ENCODE measurements at regions not wholly inside any gene's neighbourhood (a gene's known extent, or its start where the extent isn't known, plus 50 kb on each side); places are given as distances from the start of the nearest gene placed in this dataset.
"Not testable (repeated sequence)": the region's sequence is repeated elsewhere in the genome, so short reads cannot be mapped to it uniquely, and the experiment has no call there.

DNA sequence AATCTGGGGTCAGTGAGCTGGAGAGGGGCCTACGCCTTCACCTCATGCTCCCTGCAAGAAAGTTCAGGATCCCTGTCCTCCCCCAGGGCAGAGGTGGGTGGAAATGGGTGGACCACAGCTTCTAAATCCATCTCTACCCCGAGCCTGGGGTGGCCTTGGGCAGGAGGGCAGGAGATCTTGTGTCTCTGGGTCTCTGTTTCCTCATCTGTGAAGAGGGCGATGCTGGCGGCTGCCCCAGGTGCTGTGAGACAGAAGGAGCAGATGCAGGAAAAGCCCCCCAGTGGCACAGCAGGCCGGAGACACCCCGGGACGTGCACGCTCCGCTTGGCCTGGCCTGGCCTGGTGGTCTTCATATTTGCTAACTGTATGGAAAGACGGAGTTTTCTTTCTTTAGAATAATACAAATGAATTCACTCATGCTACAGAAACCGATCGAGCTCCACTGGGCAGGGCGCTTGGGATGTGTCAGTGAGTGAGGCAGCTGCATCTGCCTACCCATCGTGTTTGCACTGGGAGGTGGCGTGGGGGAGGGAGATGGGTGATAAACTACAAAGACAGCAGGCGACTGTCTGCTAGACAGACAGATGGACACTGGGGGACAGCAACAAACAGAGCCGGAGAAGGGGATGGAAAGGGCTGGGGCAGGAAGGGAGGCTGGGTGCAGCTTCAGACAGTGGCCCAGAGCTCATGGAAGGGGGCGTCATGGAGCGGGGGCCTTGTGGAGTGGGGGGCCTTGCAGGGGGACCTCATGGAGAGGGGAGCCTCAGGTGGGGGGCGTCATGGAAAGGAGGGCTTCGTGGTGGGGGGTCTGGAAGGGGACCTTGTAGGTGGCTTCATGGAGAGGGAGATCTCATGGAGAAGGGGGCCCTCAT lies 136.2 kb downstream of the CPZ start:
- in situ Hi-C loops (cut with HindIII; ENCODE audit: low pct_unique_long_range_greater_than_20kb, low sequenced_read_pairs), result no loop called here

DNA sequence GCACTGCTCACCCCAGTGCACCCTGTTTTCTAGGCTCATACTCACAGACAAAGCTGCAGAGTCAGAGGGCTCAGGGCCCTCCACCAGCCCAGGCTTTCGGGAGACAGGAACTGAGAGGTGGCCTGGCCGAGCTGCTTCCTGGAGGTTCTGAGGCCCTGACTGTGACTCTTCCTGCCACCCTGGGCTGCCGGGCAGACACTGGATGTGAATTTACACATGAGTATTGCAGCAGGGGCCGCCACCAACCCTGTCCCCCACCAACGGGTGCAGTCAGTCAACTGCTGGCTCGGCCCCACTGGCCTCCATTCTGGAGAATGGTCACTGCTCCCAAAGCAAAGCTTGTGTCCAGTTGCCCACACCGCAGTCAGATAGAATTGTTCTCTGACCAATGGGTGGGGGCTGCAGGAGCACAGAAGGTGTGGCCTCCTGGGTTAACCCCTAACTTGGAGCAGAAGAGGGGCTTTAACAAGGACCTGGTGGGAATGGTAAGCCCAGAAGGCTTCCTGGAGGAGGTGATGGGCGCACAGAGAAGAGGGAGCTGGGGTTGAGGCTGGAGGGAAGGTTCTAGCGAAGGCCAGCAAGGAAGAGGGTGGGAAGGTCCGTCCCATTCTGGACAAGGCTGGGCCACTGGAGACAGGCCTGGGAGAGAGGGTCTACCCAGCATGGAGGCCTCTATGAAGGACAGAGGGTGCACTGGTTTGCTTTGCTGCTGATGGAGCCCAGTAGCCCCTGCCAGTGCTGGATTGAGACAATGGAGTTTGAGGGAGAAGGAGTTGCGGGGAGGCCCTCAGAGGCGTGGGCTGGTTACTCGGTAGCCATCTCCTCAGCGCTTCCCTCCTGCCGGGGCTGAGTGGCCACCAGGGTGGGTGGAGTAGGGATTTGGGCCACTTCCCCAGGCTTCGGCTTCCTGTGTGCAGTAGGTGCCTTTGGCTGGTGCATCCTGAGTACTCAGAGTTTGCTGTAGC lies 135.3 kb downstream of the CPZ start:
- DNase-seq (ENCODE audit: low read depth), result no peak
- in situ Hi-C loops (cut with HindIII; ENCODE audit: low pct_unique_long_range_greater_than_20kb, low sequenced_read_pairs), result no loop called here

More for the DNA sequence above, 136.2 kb downstream of the CPZ start:
- DNase-seq (ENCODE audit: low read depth), result no peak

DNA sequence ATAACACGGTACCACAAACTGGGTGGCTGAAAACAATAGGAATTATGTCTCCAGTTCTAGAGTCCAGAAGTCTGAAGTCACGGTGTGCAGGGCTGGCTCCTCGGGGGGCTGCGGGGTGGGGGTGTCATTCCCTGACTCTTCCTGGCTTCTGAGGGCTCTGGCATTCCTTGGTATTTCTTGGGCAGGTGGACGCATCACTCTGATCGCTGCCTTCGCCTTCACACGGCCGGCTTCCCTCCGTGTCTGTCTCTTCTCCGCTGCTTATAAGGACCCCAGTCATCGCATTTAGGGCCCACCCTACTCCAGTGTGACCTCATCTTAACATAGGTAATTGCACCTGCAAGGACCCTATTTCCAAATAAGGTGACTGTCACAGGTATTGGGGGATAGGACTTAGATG lies 134.6 kb downstream of the CPZ start:
- in situ Hi-C loops (cut with HindIII; ENCODE audit: low pct_unique_long_range_greater_than_20kb, low sequenced_read_pairs), result no loop called here
- no peak for DNase-seq (ENCODE audit: low read depth)

DNA sequence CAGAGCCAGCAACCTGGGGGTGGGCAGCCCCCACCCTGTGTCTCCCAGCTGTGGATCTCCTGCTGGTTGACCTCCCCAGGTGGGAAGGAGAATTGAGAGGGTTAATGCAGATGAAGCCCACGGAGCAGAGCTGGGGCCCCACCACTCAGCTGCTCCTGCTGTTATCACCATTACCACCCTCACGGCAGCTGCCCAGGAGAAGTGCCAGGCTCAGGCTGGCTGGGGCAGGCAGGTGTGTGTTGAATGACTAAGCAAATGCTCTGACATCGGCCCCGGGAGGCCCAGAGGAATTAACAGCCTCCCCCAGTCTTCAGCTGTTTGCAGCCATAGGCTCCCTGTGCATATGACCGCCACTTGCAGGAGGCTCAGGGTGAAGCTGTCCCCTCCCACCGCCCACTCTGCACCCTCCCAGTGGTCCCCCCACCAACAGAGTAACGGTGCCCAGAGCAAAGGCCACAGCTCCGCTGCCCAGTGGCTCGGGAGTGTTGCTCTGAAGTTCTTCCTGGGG lies 133.8 kb downstream of the CPZ start:
- in situ Hi-C loops (cut with HindIII; ENCODE audit: low pct_unique_long_range_greater_than_20kb, low sequenced_read_pairs), result no loop called here
- no peak for DNase-seq (ENCODE audit: low read depth)

DNA sequence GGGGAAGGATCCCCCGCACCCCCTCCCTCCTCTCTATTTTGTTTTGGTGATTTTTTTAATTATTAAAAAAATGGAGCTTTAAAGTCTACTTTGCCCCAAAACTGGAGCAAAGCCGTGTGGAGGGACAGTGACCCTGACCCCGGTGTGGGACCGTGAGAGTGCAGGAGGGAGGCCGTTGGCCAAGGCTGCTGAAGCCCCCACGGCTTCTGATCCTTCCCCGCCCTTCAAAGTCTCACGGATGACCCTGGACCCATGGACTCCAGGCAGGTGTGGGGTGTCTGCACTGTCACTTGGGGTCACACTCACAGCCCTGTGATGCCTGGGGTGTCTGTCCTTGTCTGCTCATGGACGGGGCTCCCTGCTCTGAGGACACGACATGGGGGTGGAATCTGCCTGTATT lies 133.3 kb downstream of the CPZ start:
- in situ Hi-C loops (cut with HindIII; ENCODE audit: low pct_unique_long_range_greater_than_20kb, low sequenced_read_pairs), result no loop called here
- DNase-seq (ENCODE audit: low read depth), result no peak

DNA sequence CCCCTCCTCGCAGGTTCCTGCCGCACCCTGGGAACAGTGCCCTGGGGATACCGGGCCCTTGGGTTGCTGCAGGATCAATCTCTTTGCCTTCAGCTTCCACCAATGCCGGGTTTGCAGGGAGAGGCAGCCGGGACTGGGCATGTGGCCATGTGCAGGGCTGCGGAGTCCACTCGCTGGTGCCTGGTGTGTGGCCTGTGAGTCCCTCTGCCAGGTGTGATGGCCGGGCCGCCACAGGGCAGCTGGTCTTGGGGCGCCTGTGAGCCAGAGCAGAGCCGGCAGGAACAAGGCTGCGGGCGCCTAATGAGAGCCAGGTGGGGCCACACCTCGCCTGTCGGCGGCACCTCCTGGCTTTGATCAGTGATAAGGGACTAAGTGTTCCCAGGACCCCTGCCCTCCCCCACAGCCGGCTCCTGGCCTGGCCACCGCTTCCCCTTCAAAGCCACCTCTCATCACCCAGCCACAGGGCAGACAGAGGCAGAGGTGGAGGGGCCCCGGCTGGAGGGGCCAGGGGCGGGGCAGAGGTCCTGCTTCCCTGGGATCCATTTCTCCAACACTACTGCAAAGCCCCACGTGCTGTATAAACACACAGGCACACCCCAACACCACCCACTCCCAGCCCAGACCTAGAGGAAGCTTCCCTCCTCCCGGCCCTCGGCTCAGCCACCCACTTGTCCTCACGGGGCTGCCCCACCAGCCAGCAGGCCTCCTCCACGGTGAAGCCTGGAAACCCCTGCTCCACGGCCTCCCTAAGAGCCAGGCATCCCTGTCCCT lies 132.7 kb downstream of the CPZ start:
- in situ Hi-C loops (cut with HindIII; ENCODE audit: low pct_unique_long_range_greater_than_20kb, low sequenced_read_pairs), result no loop called here
- no peak for DNase-seq (ENCODE audit: low read depth)

DNA sequence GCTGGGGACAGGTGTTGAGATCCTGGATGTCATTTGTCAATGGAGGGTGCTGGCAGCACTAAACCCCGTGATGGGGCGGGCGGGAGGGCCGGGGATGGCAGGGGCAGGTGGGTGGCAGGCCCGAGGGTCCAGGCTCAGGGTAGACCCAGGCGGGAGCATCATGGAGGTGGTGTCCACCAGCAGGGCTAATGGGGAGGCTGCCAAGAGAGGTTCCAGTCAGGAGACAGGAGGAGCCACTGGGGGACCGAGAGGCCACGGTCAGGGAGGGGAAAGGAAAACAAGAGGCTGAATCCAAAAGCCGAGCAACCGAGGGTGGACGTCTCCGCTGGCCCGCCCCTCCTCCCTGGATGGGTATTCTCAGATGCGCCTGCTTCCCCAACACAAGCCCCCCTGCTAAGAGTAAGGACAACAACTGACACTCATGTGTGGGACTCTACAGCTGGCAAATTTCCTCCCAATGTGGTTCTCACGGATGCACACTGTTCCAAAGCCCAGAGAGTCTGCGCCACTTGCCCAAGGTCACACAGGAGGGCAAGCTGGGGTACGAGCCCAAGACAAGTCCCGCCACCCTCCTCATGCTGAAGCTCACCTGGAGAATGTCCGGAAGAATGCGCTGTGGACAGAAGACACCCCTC lies 132.0 kb downstream of the CPZ start:
- in situ Hi-C loops (cut with HindIII; ENCODE audit: low pct_unique_long_range_greater_than_20kb, low sequenced_read_pairs), result no loop called here
- DNase-seq (ENCODE audit: low read depth), result no peak

DNA sequence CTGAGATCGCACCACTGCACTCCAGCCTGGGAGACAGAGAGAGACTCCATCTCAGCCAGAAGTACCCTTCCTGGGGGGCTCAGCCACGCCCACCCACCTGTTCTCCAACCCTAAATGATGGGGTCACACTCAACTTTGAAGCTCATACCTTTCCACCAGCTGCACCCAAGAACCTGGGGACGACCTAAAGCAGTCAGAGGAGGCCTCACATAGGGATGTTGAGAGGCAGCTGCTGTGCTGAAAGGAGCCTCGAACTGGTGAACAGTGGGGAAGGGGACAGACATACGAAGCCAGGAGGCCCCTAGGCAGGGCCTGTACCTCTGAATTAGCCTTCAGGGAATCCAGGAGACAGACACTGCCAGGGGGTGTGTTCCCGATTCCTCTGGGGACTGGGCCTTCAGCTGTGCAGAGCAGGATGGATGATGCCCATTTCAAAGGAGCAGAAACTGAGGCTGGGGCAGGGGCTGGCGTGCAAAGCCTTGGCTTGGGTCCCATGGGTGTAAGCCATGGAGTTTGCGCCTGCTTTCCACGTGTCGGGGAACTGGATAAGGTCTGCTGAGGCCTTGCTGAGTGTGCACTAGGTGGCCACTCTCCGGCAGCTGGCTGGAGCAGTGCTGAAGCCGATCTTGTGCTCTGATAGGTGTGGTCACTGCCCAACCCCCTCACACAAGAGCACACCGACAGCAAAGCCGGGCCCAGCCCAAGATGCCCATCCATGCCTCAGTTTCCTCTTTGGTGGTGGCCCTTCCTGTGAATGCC lies 130.8 kb downstream of the CPZ start:
- DNase-seq (ENCODE audit: low read depth), result no peak
- in situ Hi-C loops (cut with HindIII; ENCODE audit: low pct_unique_long_range_greater_than_20kb, low sequenced_read_pairs), result no loop called here

DNA sequence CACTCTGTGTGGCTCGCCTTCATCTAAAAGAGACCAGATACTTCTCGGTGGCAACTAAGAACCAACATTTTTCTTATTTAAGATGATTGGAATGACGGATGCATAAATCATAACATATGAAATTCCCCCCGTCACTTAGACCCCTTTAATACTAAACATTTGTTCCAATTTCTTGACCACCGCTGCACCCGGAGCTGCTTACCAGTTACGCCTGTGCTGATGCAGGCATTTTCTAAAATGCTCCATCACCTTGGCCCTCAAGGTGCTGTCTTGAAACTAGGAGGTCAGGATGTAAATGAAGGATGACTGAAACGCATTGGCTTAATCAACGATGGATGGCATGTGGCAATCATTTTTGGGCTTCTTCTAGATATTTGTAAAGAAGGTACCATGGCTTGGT lies 130.0 kb downstream of the CPZ start:
- in situ Hi-C loops (cut with HindIII; ENCODE audit: low pct_unique_long_range_greater_than_20kb, low sequenced_read_pairs), result no loop called here
- no peak for DNase-seq (ENCODE audit: low read depth)

DNA sequence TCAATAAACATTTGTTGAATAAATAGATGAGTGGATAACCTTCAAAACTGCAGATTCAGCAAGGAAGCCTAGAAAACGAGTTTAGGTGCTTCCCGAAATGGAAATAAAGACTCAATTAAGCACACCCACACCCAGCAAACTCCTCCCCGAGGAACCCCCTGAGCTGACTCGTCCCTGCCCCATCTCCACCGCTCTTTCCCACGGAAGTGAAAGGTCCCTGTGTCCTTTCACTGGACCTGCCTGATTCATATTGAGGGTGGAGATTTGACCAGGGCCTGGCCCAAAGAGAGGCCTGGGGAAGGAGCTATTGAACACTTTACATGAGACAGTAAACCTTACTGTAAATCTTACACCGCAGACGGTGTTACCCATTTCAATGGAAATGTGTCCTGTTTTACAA lies 129.1 kb downstream of the CPZ start:
- no peak for DNase-seq (ENCODE audit: low read depth)
- in situ Hi-C loops (cut with HindIII; ENCODE audit: low pct_unique_long_range_greater_than_20kb, low sequenced_read_pairs), result no loop called here

DNA sequence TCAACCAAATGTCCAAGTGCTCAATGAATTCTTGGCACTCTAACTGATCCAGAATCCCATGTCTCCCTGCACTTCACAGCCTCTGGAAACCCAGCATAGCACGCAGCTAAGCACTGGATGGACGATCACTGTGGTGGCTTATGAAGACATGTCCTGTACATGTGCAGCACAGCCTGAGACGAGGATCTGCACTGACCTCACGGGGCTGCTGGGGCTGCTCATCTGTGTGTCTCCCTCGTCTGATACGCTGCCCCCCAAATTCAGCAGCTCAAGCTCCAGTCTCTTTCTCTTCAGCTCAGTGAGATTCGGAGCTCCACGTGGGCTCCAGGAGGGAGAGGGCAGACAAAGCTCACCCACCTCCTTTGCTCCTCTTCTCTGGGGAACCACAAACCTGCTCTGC lies 126.9 kb downstream of the CPZ start:
- in situ Hi-C loops (cut with HindIII; ENCODE audit: low pct_unique_long_range_greater_than_20kb, low sequenced_read_pairs), result no loop called here
- DNase-seq (ENCODE audit: low read depth), result no peak

DNA sequence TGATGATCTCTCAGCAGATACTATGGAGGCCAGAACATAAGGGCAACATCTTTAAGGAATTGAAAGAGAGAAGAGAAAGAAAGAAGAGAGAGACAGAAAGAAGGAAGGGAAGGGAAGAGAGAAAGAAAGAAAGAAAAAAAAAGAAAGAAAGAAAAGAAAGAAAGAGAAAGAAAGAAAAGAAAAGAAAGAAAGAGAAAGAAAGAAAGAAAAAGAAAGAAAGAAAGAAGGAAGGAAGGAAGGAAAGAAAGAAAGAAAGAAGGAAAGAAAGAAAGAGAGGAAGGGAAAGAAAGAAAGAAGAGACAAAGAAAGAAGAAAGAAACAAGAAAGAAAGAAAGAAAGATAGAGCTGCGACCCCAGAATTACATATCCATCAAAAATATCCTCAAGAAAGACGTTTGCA lies 124.9 kb downstream of the CPZ start:
- DNase-seq (ENCODE audit: low read depth); in situ Hi-C loops (cut with HindIII; ENCODE audit: low pct_unique_long_range_greater_than_20kb, low sequenced_read_pairs): not testable (repeated sequence)

DNA sequence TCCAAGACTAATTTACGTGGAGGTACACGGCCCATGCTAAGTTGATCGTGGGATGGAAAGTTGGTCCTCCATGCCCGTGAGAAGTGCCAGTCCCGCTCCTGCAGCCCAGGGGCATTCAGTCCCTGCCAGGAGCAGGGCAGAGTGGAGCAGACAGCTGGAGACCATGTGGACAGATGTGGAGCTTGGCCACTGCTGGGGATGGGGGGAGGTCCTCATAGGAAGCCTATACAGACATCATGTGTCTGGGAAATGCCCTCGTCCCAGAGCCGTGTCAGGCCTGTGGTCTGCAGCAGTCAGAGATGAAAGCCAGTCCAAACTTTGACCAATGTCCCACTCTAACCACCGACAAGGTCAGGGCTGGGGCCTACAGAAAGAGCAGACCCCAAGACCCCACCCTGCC lies 118.4 kb downstream of the CPZ start:
- DNase-seq (ENCODE audit: low read depth), result no peak
- in situ Hi-C loops (cut with HindIII; ENCODE audit: low pct_unique_long_range_greater_than_20kb, low sequenced_read_pairs), result no loop called here

DNA sequence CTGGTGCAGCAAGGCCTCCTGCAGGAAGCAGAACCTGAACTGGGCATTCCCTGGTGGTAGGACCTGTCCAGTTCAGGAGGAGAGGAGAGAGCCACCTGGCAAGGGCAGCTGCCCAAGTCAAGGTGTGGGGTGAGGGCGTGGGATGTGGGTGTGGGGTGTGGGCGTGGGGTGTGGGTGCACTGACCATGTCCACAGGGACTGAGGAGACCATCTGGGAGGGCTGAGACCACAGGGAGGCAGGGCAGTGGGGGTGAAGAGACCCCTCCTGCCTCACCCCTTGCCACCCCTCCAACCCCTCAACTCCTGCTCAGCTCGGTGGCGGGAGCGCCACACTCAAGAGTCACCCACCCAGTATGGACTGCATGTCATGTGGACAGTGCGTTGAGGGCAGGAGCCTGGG lies 117.9 kb downstream of the CPZ start:
- in situ Hi-C loops (cut with HindIII; ENCODE audit: low pct_unique_long_range_greater_than_20kb, low sequenced_read_pairs), result no loop called here
- DNase-seq (ENCODE audit: low read depth), result no peak

DNA sequence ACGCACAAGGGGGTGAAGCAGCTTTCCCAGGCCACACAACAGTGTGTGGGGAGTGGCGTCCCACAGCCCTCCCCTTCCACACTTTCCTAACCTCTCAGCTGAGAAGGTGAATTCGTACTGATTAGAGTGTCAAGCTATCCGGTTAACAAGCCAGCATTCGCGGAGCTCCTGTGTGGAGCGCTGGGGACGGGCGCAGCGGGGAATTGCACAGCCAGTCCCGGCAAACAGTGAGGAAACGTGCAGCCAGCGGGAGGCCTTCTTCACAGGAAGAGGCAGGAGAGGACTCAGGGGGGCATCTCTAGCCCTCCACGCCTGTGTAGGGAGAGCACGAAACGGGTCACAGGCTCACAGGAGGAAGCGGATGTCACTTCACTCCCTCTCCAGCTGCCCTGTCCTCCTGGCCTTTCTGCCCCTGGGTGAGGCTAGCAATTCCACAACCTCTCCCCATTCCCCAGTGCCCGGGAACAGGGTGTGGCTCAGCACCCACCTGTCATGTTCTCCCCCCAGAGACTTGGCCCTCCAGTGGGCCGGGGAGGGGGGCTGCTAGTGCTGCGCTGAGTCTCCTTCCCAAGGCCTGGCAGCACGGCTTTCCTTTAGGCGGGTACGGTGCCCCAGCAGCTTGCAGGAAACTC lies 117.3 kb downstream of the CPZ start:
- no peak for DNase-seq (ENCODE audit: low read depth)
- in situ Hi-C loops (cut with HindIII; ENCODE audit: low pct_unique_long_range_greater_than_20kb, low sequenced_read_pairs), result no loop called here

DNA sequence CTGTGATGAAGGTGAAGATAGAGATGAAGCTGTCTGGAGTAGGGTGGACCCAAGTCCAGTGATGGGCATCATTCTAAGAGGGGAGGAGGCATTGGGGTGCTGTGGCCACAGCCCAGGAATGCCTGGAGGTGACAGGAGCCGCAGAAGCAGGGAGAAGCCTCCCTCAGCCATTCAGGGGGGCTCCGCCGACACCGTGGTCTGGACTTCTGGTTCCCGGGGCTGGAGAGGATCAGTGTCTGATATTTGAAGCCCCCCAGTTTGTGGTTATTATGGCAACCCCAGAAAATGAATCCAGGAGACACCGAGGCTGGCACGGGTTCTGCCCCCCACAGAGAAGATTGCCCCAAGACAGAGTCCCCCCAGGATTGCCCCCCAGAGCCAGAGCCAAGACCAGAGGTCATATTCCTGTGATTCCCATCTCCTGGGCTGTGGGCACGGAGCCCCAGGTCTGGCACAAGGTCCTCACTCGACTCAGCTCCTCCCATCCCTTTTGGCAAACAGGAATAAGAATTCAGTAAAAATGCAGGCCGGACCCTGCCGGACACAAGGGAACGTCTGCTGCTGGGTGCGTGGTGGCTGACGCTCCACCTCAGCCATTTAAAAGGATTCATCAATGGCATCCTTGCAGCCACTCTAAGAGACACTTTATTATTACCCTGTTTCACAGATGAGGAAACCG lies 116.6 kb downstream of the CPZ start:
- no peak for DNase-seq (ENCODE audit: low read depth)
- in situ Hi-C loops (cut with HindIII; ENCODE audit: low pct_unique_long_range_greater_than_20kb, low sequenced_read_pairs), result no loop called here

Measured in Caki2 (cell line).